Left ventricle myocardium inferior (tissue), 1 donor: ENCODE measurements at regions not wholly inside any gene's neighbourhood (a gene's known extent, or its start where the extent isn't known, plus 50 kb on each side); places are given as distances from the start of the nearest gene placed in this dataset.

Experiments used
- DNase-seq: peaks from one replicate; pipeline ENCODE4 v3.0.0-alpha.2; 2020
- H3K27ac ChIP-seq: fragments of 200-600 bp; replicated peaks from 2 replicates; pipeline ENCODE4 v1.8.0; 2021
- H3K27me3 ChIP-seq: fragments of 200-600 bp; 2 replicates; pipeline ENCODE4 v1.8.0; 2021; ENCODE audit warnings: low read depth
- H3K36me3 ChIP-seq: fragments of 200-600 bp; 2 replicates; pipeline ENCODE4 v1.8.0; 2021
- H3K4me1 ChIP-seq: fragments of 200-600 bp; 2 replicates; pipeline ENCODE4 v1.8.0; 2021
- H3K4me3 ChIP-seq: fragments of 200-600 bp; 2 replicates; pipeline ENCODE4 v1.8.0; 2021; ENCODE audit warnings: mild to moderate bottlenecking, moderate library complexity
- H3K9me3 ChIP-seq: fragments of 200-600 bp; replicated peaks from 2 replicates; pipeline ENCODE4 v1.8.0; 2021
- CTCF ChIP-seq: fragments of 200-600 bp; IDR thresholded peaks from 2 replicates; pipeline ENCODE4 v1.8.0; 2021; ENCODE audit warnings: antibody characterized with exemption, mild to moderate bottlenecking, borderline replicate concordance
- intact Hi-C: fragments of 100-400 bp; cut with micrococcal nuclease; formaldehyde crosslinking; loops from one replicate; pipeline ENCODE4 v1.11.0; 2022
- donor health status: DM: no; HTN: yes; CAD: no; lungs with severe emphysema.

GRCh38 chrX:124209792-124210576, 122.5 kb upstream of the TEX13D start:
- H3K9me3 ChIP-seq, result no peaks in the 10 kb centered on the region
- H3K4me1 ChIP-seq, result no peaks in the 10 kb centered on the region
- intact Hi-C loops, result no loop called here
- no peak for TF ChIP-seq CTCF
- H3K36me3 ChIP-seq, result no peaks in the 10 kb centered on the region
- no peak overlapping the region for H3K4me3 ChIP-seq
- DNase-seq, result no peak
- H3K27ac ChIP-seq, result no peak overlapping the region
- no peaks in the 10 kb centered on the region for H3K27me3 ChIP-seq

- Histone ChIP-seq H3K9me3 (no peaks in the 10 kb centered on the region), H3K4me1 (no peaks in the 10 kb centered on the region), H3K27ac (no peak overlapping the region), H3K36me3 (no peaks in the 10 kb centered on the region), H3K4me3 (no peak overlapping the region), H3K27me3 (no peaks in the 10 kb centered on the region)
- DNase-seq, result no peak
- TF ChIP-seq CTCF, result peak; percentile 62
- intact Hi-C loops, result no loop called here
Measured at GRCh38 chrX:124211312-124211942, 121.0 kb upstream of the TEX13D start.

DNA sequence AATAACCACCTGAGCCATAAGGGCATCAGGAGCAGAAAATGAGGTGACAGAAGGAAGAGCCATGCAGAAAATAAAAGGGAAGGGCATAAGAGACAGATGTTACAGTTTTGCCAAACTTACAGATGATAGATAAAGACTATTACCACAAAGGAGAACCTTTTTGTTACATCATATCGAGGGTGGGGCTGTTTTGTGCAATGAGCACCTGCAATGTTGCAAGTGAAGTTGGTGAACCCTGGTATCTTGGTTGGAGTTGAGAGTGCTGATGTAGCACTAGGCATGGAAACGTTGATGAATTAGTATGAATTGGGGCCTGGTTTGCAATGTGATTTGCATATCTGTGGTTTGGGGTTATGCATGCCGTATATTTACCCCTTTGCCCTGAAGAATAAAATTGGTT, 119.8 kb upstream of the TEX13D start:
- Histone ChIP-seq H3K27me3 (no peaks in the 10 kb centered on the region), H3K36me3 (no peaks in the 10 kb centered on the region), H3K27ac (no peak overlapping the region), H3K4me3 (no peak overlapping the region), H3K4me1 (no peaks in the 10 kb centered on the region), H3K9me3 (no peaks in the 10 kb centered on the region)
- no peak for DNase-seq
- TF ChIP-seq CTCF, result no peak
- intact Hi-C loops, result no loop called here

DNA sequence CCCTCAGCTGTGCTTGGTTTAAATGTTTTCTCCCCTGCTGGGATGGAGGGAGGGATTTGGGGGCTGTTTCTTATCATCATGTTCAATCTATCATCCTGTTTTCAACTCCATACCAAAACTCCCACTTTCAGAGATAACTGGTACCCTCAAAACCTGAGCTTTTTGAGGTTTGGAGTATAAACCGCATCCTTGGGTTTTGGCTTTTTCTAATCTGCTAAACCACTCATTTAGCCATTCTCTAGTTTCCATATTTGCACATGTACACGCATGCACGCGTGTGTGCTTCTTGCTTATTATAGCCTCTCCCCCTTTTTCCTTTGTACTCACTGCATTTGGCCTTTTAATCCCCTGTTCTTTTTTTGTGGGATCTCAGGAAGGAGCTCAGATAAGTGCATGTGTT, 116.7 kb upstream of the TEX13D start:
- H3K4me3 ChIP-seq, result no peak overlapping the region
- no peaks in the 10 kb centered on the region for H3K36me3 ChIP-seq
- peaks cover 3% of the 10 kb centered on the region for H3K4me1 ChIP-seq
- no peak for TF ChIP-seq CTCF
- DNase-seq, result no peak
- H3K27me3 ChIP-seq, result no peaks in the 10 kb centered on the region
- H3K9me3 ChIP-seq, result no peaks in the 10 kb centered on the region
- intact Hi-C loops, result no loop called here
- H3K27ac ChIP-seq, result no peak overlapping the region

GRCh38 chrX:124216396-124217115, 115.9 kb upstream of the TEX13D start:
- intact Hi-C loops, result no loop called here
- peak overlapping the region; percentile 69 for H3K27ac ChIP-seq

More at GRCh38 chrX:124216396-124217115, 115.9 kb upstream of the TEX13D start:
- H3K9me3 ChIP-seq, result no peaks in the 10 kb centered on the region
- DNase-seq, result no peak
- H3K4me1 ChIP-seq, result peaks cover 3% of the 10 kb centered on the region
- TF ChIP-seq CTCF, result no peak
- no peak overlapping the region for H3K4me3 ChIP-seq
- H3K27me3 ChIP-seq, result no peaks in the 10 kb centered on the region
- no peaks in the 10 kb centered on the region for H3K36me3 ChIP-seq
